ENCODE measurements at regions not wholly inside any gene's neighbourhood (a gene's known extent, or its start where the extent isn't known, plus 50 kb on each side); places are given as distances from the start of the nearest gene placed in this dataset.

DNA sequence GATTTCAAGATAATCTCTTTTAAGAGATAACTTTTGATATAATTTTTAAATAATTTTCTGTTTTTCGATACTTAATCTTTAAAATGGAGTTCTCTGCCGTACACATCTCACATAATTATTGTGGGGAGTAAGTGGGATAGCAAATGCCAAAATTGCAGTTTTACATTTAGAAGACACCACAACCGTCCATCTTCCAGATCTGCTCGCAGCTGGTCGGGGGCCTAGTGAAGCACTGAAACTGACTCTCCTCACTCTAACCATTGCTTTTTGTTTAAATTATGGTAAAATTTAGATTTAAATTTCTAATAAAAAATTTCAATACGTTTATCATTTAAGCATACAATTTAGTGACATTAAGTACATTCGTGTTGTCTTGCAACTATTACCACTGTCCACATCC is 94.2 kb downstream of the PRR15 start:
- TF ChIP-seq, protein P1, sequence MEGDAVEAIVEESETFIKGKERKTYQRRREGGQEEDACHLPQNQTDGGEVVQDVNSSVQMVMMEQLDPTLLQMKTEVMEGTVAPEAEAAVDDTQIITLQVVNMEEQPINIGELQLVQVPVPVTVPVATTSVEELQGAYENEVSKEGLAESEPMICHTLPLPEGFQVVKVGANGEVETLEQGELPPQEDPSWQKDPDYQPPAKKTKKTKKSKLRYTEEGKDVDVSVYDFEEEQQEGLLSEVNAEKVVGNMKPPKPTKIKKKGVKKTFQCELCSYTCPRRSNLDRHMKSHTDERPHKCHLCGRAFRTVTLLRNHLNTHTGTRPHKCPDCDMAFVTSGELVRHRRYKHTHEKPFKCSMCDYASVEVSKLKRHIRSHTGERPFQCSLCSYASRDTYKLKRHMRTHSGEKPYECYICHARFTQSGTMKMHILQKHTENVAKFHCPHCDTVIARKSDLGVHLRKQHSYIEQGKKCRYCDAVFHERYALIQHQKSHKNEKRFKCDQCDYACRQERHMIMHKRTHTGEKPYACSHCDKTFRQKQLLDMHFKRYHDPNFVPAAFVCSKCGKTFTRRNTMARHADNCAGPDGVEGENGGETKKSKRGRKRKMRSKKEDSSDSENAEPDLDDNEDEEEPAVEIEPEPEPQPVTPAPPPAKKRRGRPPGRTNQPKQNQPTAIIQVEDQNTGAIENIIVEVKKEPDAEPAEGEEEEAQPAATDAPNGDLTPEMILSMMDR (IDR thresholded peaks at IDR 0.05): no peak
- no peak for TF ChIP-seq POLR2A (IDR thresholded peaks at IDR 0.05)

Measured in Peyer's patch (tissue), 4 donors.